ENCODE measurements at regions not wholly inside any gene's neighbourhood (a gene's known extent, or its start where the extent isn't known, plus 50 kb on each side); places are given as distances from the start of the nearest gene placed in this dataset.
A peak's percentile ranks its signal among the peaks of the same experiment; 100 is the strongest.
"Not testable (repeated sequence)": the region's sequence is repeated elsewhere in the genome, so short reads cannot be mapped to it uniquely, and the experiment has no call there.

GRCh38 chr5:98543490-98543889 is 230.0 kb upstream of the RGMB start:
- ATAC-seq (no peak), DNase-seq (no peak)
- intact Hi-C loops (cut with DNase I, micrococcal nuclease): no loop called here

- ATAC-seq; DNase-seq; intact Hi-C loops (cut with DNase I, micrococcal nuclease): not testable (repeated sequence)
Observed at GRCh38 chr5:98546924-98547323, 226.5 kb upstream of the RGMB start.

GRCh38 chr5:98556712-98557111 is 216.8 kb upstream of the RGMB start:
- intact Hi-C loops (cut with DNase I, micrococcal nuclease): no loop called here
- no peak for DNase-seq
- ATAC-seq: no peak

- ATAC-seq (no peak), DNase-seq (no peak)
- intact Hi-C loops (cut with DNase I, micrococcal nuclease): no loop called here
Observed at GRCh38 chr5:98557916-98558315, 215.5 kb upstream of the RGMB start.

- ATAC-seq (peak; percentile 40), DNase-seq (no peak)
- intact Hi-C loops (cut with DNase I, micrococcal nuclease): no loop called here
Observed at GRCh38 chr5:98563885-98564653, 209.4 kb upstream of the RGMB start.

- intact Hi-C loops (cut with DNase I, micrococcal nuclease): no loop called here
- ATAC-seq (no peak), DNase-seq (no peak)
Observed at GRCh38 chr5:98564836-98565235, 208.6 kb upstream of the RGMB start.

- ATAC-seq: peak; percentile 47
- intact Hi-C loops (cut with DNase I, micrococcal nuclease): no loop called here
Observed at GRCh38 chr5:98568336-98568735, 205.1 kb upstream of the RGMB start.

GRCh38 chr5:98569288-98569687 is 204.2 kb upstream of the RGMB start:
- no peak for ATAC-seq
- intact Hi-C loops (cut with DNase I, micrococcal nuclease): no loop called here
- DNase-seq: no peak

More at GRCh38 chr5:98568336-98568735, 205.1 kb upstream of the RGMB start:
- DNase-seq: no peak

- ATAC-seq (peak; percentile 32), DNase-seq (no peak)
- intact Hi-C loops (cut with DNase I, micrococcal nuclease): no loop called here
Observed at GRCh38 chr5:98570010-98570409, 203.5 kb upstream of the RGMB start.

GRCh38 chr5:98570661-98571191 is 202.7 kb upstream of the RGMB start:
- intact Hi-C loops (cut with DNase I, micrococcal nuclease): no loop called here
- ATAC-seq: no peak
- no peak for DNase-seq

GRCh38 chr5:98573834-98574320 is 199.6 kb upstream of the RGMB start:
- intact Hi-C loops (cut with DNase I, micrococcal nuclease): no loop called here
- ATAC-seq (peak; percentile 96), DNase-seq (no peak)

GRCh38 chr5:98576275-98576674 is 197.2 kb upstream of the RGMB start:
- intact Hi-C loops (cut with DNase I, micrococcal nuclease): no loop called here
- ATAC-seq (no peak), DNase-seq (no peak)

GRCh38 chr5:98578438-98578837 is 195.0 kb upstream of the RGMB start:
- DNase-seq (no peak), ATAC-seq (no peak)
- intact Hi-C loops (cut with DNase I, micrococcal nuclease): no loop called here

GRCh38 chr5:98581112-98581997 is 192.1 kb upstream of the RGMB start:
- ATAC-seq (no peak), DNase-seq (no peak)
- intact Hi-C loops (cut with DNase I, micrococcal nuclease): no loop called here

GRCh38 chr5:98583586-98583985 is 189.9 kb upstream of the RGMB start:
- DNase-seq (no peak), ATAC-seq (peak; percentile 85)
- intact Hi-C loops (cut with DNase I, micrococcal nuclease): no loop called here

- ATAC-seq (no peak), DNase-seq (no peak)
- intact Hi-C loops (cut with DNase I, micrococcal nuclease): no loop called here
Observed at GRCh38 chr5:98585661-98586310, 187.7 kb upstream of the RGMB start.

- no peak for DNase-seq
- no peak for ATAC-seq
- intact Hi-C loops (cut with DNase I, micrococcal nuclease): no loop called here
Observed at GRCh38 chr5:98586581-98586980, 186.9 kb upstream of the RGMB start.

- intact Hi-C loops (cut with DNase I, micrococcal nuclease): no loop called here
- ATAC-seq: peak; percentile 70
- DNase-seq: no peak
Observed at GRCh38 chr5:98587166-98587565, 186.3 kb upstream of the RGMB start.

GRCh38 chr5:98588215-98588614 is 185.2 kb upstream of the RGMB start:
- no peak for DNase-seq

More at GRCh38 chr5:98588215-98588614, 185.2 kb upstream of the RGMB start:
- ATAC-seq: peak; percentile 59
- intact Hi-C loops (cut with DNase I, micrococcal nuclease): no loop called here

All from left colon (tissue), 2 donors.